ENCODE measurements at regions not wholly inside any gene's neighbourhood (a gene's known extent, or its start where the extent isn't known, plus 50 kb on each side); places are given as distances from the start of the nearest gene placed in this dataset.

DNA sequence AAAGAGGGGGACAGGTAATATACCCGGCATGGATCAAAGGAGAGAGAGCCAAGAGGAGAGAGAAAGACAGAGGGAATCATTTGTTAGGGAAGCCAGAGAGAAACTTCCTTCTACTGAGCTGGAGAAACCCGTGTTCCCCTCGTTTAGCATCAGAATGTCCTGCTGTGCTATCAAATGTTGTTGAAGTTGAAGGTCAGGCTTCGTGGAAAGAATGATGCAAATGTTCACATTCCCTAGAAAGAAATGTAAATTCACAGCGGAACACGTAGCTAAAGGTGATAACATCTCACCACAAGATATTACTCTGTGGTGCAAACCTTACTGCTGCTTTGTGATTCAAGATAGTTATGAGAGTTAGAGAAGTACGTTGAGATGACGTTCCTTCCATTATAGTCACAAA lies 258.1 kb downstream of the LNPK start:
- intact Hi-C loops (cut with DNase I; ENCODE audit: low total_unique reads), result no loop called here
- no peak overlapping the region for H3K27ac ChIP-seq

DNA sequence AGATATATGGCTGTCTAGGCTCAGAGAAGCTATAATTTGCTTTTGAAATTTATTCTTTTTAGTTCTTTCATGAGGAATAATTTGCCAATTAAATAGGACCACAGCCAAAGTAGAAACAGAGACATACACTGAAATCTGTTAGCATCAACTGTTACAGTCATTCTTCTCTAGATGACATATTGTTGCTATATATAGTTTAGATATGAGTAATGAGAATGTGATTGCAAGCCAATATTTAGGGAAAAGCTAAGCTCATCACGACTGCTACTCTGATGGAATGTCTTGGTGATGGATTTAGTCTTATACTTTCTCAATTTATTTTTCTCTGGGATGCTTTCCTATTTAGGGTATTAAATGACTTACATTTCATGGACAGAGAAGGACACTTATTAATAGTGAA lies 259.1 kb downstream of the LNPK start:
- no peaks in the 10 kb centered on the region for H3K4me1 ChIP-seq
- H3K4me3 ChIP-seq, result no peak overlapping the region
- no peak for DNase-seq
- intact Hi-C loops (cut with DNase I; ENCODE audit: low total_unique reads), result no loop called here
- H3K27ac ChIP-seq, result no peak overlapping the region
- no peaks in the 10 kb centered on the region for H3K36me3 ChIP-seq (ENCODE audit: low read depth, missing control alignments)
- H3K9me3 ChIP-seq, result no peaks in the 10 kb centered on the region
- TF ChIP-seq, protein P1, sequence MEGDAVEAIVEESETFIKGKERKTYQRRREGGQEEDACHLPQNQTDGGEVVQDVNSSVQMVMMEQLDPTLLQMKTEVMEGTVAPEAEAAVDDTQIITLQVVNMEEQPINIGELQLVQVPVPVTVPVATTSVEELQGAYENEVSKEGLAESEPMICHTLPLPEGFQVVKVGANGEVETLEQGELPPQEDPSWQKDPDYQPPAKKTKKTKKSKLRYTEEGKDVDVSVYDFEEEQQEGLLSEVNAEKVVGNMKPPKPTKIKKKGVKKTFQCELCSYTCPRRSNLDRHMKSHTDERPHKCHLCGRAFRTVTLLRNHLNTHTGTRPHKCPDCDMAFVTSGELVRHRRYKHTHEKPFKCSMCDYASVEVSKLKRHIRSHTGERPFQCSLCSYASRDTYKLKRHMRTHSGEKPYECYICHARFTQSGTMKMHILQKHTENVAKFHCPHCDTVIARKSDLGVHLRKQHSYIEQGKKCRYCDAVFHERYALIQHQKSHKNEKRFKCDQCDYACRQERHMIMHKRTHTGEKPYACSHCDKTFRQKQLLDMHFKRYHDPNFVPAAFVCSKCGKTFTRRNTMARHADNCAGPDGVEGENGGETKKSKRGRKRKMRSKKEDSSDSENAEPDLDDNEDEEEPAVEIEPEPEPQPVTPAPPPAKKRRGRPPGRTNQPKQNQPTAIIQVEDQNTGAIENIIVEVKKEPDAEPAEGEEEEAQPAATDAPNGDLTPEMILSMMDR (IDR thresholded peaks at IDR 0.05), result no peak
- TF ChIP-seq POLR2A (IDR thresholded peaks at IDR 0.05), result no peak
- H3K27me3 ChIP-seq, result no peaks in the 10 kb centered on the region
- 60 to 69% methylated on average over 1 of the region's 1 CpG for WGBS, 2 donors

More for the DNA sequence above, 258.1 kb downstream of the LNPK start:
- WGBS, 2 donors, result 26 to 46% methylated on average over 8 of the region's 8 CpGs
- Histone ChIP-seq H3K36me3 (ENCODE audit: low read depth, missing control alignments) (no peaks in the 10 kb centered on the region), H3K27me3 (no peaks in the 10 kb centered on the region), H3K9me3 (no peaks in the 10 kb centered on the region), H3K4me3 (no peak overlapping the region), H3K4me1 (no peaks in the 10 kb centered on the region)
- DNase-seq, result no peak
- TF ChIP-seq, protein P1 (IDR thresholded peaks at IDR 0.05), result no peak
- TF ChIP-seq POLR2A (IDR thresholded peaks at IDR 0.05), result no peak

DNA sequence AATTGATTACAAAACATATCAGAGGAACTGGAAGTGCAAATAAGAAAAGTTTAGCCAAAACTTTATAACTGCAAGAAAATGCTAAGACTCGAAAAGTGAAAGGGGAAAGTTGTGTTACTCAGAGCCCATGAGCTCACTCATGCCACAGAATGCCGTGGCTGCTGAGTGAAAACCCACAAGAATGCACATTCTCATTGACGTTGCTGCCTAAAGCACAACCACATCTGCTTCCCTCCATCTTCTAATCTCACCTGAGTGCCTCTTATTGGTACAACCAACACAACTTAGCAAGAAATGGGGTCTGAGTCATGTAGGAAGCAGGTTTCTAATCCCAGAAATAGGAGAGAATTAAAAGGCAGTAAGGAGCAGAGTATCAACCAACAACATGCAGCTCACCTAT lies 259.7 kb downstream of the LNPK start:
- Histone ChIP-seq H3K4me3 (no peak overlapping the region), H3K27me3 (no peaks in the 10 kb centered on the region), H3K36me3 (ENCODE audit: low read depth, missing control alignments) (no peaks in the 10 kb centered on the region), H3K9me3 (no peaks in the 10 kb centered on the region), H3K27ac (no peak overlapping the region), H3K4me1 (no peaks in the 10 kb centered on the region)
- DNase-seq, result no peak
- intact Hi-C loops (cut with DNase I; ENCODE audit: low total_unique reads), result no loop called here
- TF ChIP-seq, protein P1 (IDR thresholded peaks at IDR 0.05), result no peak
- TF ChIP-seq POLR2A (IDR thresholded peaks at IDR 0.05), result no peak
- WGBS, 2 donors, result 87% methylated on average over 3 of the region's 3 CpGs

DNA sequence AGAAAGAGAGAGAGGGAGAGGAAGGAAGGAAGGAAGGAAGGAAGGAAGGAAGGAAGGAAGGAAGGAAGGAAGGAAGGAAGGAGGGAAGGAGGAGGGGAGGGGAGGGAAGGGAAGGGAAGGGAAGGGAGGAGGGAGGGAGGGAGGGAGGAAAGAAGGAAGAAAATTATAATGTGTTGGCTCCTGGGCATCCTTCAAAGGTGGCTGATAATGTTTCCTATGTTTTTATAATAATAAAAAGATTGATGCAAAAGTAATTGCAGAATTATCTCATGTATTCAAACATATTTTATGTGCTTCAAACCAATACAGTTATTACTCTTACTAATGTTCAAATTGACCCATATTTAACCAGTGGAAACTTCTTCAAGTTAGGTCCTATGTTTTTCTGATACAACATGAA lies 260.9 kb downstream of the LNPK start:
- H3K4me1 ChIP-seq, result no peaks in the 10 kb centered on the region

More for the DNA sequence above, 260.9 kb downstream of the LNPK start:
- H3K9me3 ChIP-seq, result no peaks in the 10 kb centered on the region
- no peak for DNase-seq
- intact Hi-C loops (cut with DNase I; ENCODE audit: low total_unique reads), result no loop called here
- H3K4me3 ChIP-seq, result no peak overlapping the region
- no peaks in the 10 kb centered on the region for H3K27me3 ChIP-seq
- H3K27ac ChIP-seq, result no peak overlapping the region
- TF ChIP-seq, protein P1 (IDR thresholded peaks at IDR 0.05), result no peak
- no peak for TF ChIP-seq POLR2A (IDR thresholded peaks at IDR 0.05)
- no peaks in the 10 kb centered on the region for H3K36me3 ChIP-seq (ENCODE audit: low read depth, missing control alignments)

Measured in testis (tissue), 2 donors.